ENCODE measurements at regions not wholly inside any gene's neighbourhood (a gene's known extent, or its start where the extent isn't known, plus 50 kb on each side); places are given as distances from the start of the nearest gene placed in this dataset.
"Not testable (repeated sequence)": the region's sequence is repeated elsewhere in the genome, so short reads cannot be mapped to it uniquely, and the experiment has no call there.

DNA sequence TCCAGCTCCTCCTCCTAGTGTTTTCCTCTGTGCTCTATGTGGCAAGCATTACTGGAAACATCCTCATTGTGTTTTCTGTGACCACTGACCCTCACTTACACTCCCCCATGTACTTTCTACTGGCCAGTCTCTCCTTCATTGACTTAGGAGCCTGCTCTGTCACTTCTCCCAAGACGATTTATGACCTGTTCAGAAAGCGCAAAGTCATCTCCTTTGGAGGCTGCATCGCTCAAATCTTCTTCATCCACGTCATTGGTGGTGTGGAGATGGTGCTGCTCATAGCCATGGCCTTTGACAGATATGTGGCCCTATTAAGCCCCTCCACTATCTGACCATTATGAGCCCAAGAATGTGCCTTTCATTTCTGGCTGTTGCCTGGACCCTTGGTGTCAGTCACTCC is 64.0 kb downstream of the OR4F15 start:
- H3K27ac ChIP-seq (ENCODE audit: insufficient read depth in 1 of 2, low read depth in 1 of 2, low read length in 2 of 2, poor library complexity in 1 of 2, severe bottlenecking in 2 of 2); CTCF ChIA-PET; DNase-seq; H3K27me3 ChIP-seq (replicated peaks in 2 of 5; ENCODE audit: control insufficient read depth in 4 of 5, insufficient read depth in 5 of 5, low read length in 4 of 5); H3K4me3 ChIP-seq (ENCODE audit: control insufficient read depth in 1 of 7, extremely low read depth in 1 of 7, insufficient read depth in 4 of 7, low read depth in 2 of 7, low read length in 6 of 7); H3K36me3 ChIP-seq (ENCODE audit: control insufficient read depth in 4 of 4, insufficient read depth in 4 of 4, low read length in 3 of 4); POLR2A ChIA-PET; H3K4me1 ChIP-seq (ENCODE audit: control extremely low read depth in 1 of 4, control insufficient read depth in 4 of 4, insufficient read depth in 4 of 4, low read length in 3 of 4); H3K9me3 ChIP-seq (ENCODE audit: control extremely low read depth in 1 of 5, control insufficient read depth in 4 of 5, insufficient read depth in 2 of 5, low read depth in 1 of 5, low read length in 4 of 5): not testable (repeated sequence)
- WGBS (ENCODE audit: insufficient coverage), result no CpG with 5 or more reads among the region's 4 CpGs

DNA sequence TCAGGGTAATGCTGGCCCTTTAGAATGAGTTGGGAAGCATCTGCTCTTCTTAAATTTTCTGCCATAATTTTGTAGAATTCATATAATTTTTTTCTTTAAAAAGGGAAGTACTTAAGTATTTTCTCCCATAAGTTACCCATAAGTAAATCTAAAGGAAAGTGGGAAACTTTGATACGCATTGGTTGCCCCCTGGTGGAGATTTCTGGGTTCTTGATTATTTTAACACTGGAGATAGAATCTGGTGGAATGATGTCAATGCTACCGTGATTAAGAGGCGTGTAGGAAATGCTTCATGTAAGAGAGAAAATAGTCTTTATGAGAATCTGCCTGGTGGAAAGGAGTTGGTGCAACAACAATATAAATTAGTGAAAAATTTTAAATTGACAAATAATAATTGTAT is 65.6 kb downstream of the OR4F15 start:
- H3K9me3 ChIP-seq (ENCODE audit: control extremely low read depth in 1 of 5, control insufficient read depth in 4 of 5, insufficient read depth in 2 of 5, low read depth in 1 of 5, low read length in 4 of 5); POLR2A ChIA-PET; H3K36me3 ChIP-seq (ENCODE audit: control insufficient read depth in 4 of 4, insufficient read depth in 4 of 4, low read length in 3 of 4); H3K27me3 ChIP-seq (replicated peaks in 2 of 5; ENCODE audit: control insufficient read depth in 4 of 5, insufficient read depth in 5 of 5, low read length in 4 of 5); H3K27ac ChIP-seq (ENCODE audit: insufficient read depth in 1 of 2, low read depth in 1 of 2, low read length in 2 of 2, poor library complexity in 1 of 2, severe bottlenecking in 2 of 2); H3K4me3 ChIP-seq (ENCODE audit: control insufficient read depth in 1 of 7, extremely low read depth in 1 of 7, insufficient read depth in 4 of 7, low read depth in 2 of 7, low read length in 6 of 7); H3K4me1 ChIP-seq (ENCODE audit: control extremely low read depth in 1 of 4, control insufficient read depth in 4 of 4, insufficient read depth in 4 of 4, low read length in 3 of 4); CTCF ChIA-PET: not testable (repeated sequence)
- DNase-seq, result peak in 2 of 3 donors; percentile 16 to 24
- no CpG with 5 or more reads among the region's 3 CpGs for WGBS (ENCODE audit: insufficient coverage)

DNA sequence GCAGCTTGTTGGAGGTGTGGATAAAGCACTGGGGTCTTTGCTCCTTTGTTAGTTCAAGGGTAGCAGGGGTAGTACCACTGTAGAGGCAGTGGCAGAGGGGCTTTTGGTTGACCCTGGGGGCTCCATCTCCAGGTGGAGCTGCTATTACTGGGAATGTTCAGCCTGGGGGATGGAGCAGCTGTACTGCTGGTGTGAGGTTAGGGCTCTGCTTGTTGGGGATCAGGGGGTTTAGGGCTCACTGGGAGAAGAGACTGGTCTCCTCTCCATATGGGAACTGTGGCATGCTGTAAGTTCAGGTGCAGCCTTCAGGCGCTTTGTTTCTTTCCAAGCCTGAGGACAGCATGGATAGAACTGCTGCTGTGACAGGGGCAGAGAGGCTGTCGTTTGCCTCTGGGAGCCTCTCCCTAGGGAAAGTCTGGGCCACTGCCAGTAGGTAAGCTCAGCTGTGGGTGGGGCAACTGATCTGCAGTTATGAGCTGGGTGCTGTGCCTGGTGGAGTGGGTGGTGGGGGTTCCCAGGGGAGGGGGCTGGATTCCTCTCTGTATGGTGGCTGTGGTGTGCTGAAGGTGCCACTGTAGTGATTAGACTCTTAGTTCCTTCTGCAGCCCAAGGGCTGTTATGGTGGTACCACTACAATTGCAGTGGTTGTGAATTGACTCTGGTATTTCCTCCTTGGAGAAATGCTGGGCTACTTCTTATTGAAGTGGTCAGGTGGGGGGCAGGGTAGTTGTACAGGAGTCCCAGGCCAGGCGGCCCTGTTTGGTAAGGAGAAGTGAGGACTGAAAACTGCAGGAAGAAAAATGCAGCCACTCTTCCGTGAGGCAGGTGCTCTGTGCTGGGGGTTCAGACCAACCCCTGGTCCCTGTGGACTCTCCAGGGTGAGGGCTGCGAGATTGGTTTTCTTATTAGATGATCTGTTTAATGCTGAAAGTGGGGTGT is 100.6 kb downstream of the OR4F15 start:
- CTCF ChIA-PET; H3K36me3 ChIP-seq (ENCODE audit: control insufficient read depth in 4 of 4, insufficient read depth in 4 of 4, low read length in 3 of 4); DNase-seq; H3K4me1 ChIP-seq (ENCODE audit: control extremely low read depth in 1 of 4, control insufficient read depth in 4 of 4, insufficient read depth in 4 of 4, low read length in 3 of 4); H3K27ac ChIP-seq (ENCODE audit: insufficient read depth in 1 of 2, low read depth in 1 of 2, low read length in 2 of 2, poor library complexity in 1 of 2, severe bottlenecking in 2 of 2); H3K4me3 ChIP-seq (ENCODE audit: control insufficient read depth in 1 of 7, extremely low read depth in 1 of 7, insufficient read depth in 4 of 7, low read depth in 2 of 7, low read length in 6 of 7); H3K27me3 ChIP-seq (replicated peaks in 2 of 5; ENCODE audit: control insufficient read depth in 4 of 5, insufficient read depth in 5 of 5, low read length in 4 of 5); H3K9me3 ChIP-seq (ENCODE audit: control extremely low read depth in 1 of 5, control insufficient read depth in 4 of 5, insufficient read depth in 2 of 5, low read depth in 1 of 5, low read length in 4 of 5); POLR2A ChIA-PET: not testable (repeated sequence)
- WGBS (ENCODE audit: insufficient coverage), result no CpG with 5 or more reads among the region's 5 CpGs

DNA sequence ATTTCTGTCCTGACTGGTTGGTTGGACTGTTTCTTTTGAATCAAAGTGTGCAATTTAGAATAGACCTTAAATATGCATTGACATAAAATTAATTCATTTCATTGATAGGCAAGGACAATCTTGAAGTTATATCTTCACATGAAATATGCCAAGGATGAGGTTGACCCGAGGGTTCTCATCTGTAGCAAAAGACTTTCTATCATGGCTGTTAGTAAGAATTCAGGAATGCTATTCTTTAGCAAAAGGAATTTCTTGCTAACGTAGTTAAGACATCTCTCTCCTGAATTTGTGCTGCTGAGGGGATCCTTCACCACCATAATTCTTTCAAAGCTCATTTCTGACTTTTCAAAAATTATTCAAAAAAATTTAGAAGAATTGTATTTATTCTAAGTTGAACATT is 112.6 kb downstream of the OR4F15 start:
- POLR2A ChIA-PET; H3K9me3 ChIP-seq (ENCODE audit: control extremely low read depth in 1 of 5, control insufficient read depth in 4 of 5, insufficient read depth in 2 of 5, low read depth in 1 of 5, low read length in 4 of 5); DNase-seq; H3K36me3 ChIP-seq (ENCODE audit: control insufficient read depth in 4 of 4, insufficient read depth in 4 of 4, low read length in 3 of 4); CTCF ChIA-PET; H3K27ac ChIP-seq (ENCODE audit: insufficient read depth in 1 of 2, low read depth in 1 of 2, low read length in 2 of 2, poor library complexity in 1 of 2, severe bottlenecking in 2 of 2); H3K4me1 ChIP-seq (ENCODE audit: control extremely low read depth in 1 of 4, control insufficient read depth in 4 of 4, insufficient read depth in 4 of 4, low read length in 3 of 4); H3K4me3 ChIP-seq (ENCODE audit: control insufficient read depth in 1 of 7, extremely low read depth in 1 of 7, insufficient read depth in 4 of 7, low read depth in 2 of 7, low read length in 6 of 7); H3K27me3 ChIP-seq (replicated peaks in 2 of 5; ENCODE audit: control insufficient read depth in 4 of 5, insufficient read depth in 5 of 5, low read length in 4 of 5): not testable (repeated sequence)
- WGBS (ENCODE audit: insufficient coverage), result no CpG with 5 or more reads among the region's 2 CpGs

DNA sequence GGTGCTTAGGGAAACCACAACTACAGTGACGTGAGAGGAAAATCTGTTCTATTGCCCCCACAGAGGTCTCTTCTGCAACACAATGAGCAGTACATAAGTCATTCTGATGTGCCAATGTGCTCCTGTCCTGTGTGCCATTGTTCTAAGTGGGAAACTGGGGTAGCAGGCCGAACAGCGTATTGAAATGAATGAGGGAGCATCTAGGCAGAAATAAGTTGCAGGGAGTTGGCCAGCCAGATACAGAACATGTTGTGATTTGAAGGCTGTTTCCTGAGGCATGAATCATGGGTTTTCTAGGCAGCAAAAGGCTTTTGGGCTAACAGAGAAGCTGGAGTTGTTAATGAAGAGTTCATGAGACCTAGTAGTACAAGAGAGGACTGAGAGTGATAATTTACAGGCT is 122.5 kb downstream of the OR4F15 start:
- CTCF ChIA-PET; H3K36me3 ChIP-seq (ENCODE audit: control insufficient read depth in 4 of 4, insufficient read depth in 4 of 4, low read length in 3 of 4); H3K4me3 ChIP-seq (ENCODE audit: control insufficient read depth in 1 of 7, extremely low read depth in 1 of 7, insufficient read depth in 4 of 7, low read depth in 2 of 7, low read length in 6 of 7); POLR2A ChIA-PET; H3K27me3 ChIP-seq (replicated peaks in 2 of 5; ENCODE audit: control insufficient read depth in 4 of 5, insufficient read depth in 5 of 5, low read length in 4 of 5); H3K4me1 ChIP-seq (ENCODE audit: control extremely low read depth in 1 of 4, control insufficient read depth in 4 of 4, insufficient read depth in 4 of 4, low read length in 3 of 4); H3K9me3 ChIP-seq (ENCODE audit: control extremely low read depth in 1 of 5, control insufficient read depth in 4 of 5, insufficient read depth in 2 of 5, low read depth in 1 of 5, low read length in 4 of 5); DNase-seq; H3K27ac ChIP-seq (ENCODE audit: insufficient read depth in 1 of 2, low read depth in 1 of 2, low read length in 2 of 2, poor library complexity in 1 of 2, severe bottlenecking in 2 of 2): not testable (repeated sequence)
- no CpG with 5 or more reads among the region's 3 CpGs for WGBS (ENCODE audit: insufficient coverage)

DNA sequence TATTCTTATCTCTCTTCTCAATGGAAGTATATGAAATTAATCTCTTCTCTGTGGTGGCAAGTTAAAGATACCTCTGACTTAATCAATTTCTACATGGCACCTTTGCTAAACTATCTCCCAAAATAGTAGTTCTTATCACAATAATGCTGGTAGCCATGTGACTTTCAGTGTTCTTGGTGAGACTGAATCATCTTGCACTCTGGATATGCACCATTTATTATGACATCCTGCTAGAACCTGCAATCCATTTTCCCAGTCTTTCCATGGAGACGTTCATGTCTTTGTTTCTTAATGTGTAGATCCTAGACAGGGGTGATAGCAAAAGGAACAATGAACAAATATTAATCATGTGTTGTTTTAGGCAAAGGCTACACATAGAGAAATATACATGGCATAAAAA is 125.4 kb downstream of the OR4F15 start:
- H3K4me3 ChIP-seq (ENCODE audit: control insufficient read depth in 1 of 7, extremely low read depth in 1 of 7, insufficient read depth in 4 of 7, low read depth in 2 of 7, low read length in 6 of 7); H3K27ac ChIP-seq (ENCODE audit: insufficient read depth in 1 of 2, low read depth in 1 of 2, low read length in 2 of 2, poor library complexity in 1 of 2, severe bottlenecking in 2 of 2); DNase-seq; H3K4me1 ChIP-seq (ENCODE audit: control extremely low read depth in 1 of 4, control insufficient read depth in 4 of 4, insufficient read depth in 4 of 4, low read length in 3 of 4); POLR2A ChIA-PET; H3K27me3 ChIP-seq (replicated peaks in 2 of 5; ENCODE audit: control insufficient read depth in 4 of 5, insufficient read depth in 5 of 5, low read length in 4 of 5); H3K9me3 ChIP-seq (ENCODE audit: control extremely low read depth in 1 of 5, control insufficient read depth in 4 of 5, insufficient read depth in 2 of 5, low read depth in 1 of 5, low read length in 4 of 5); H3K36me3 ChIP-seq (ENCODE audit: control insufficient read depth in 4 of 4, insufficient read depth in 4 of 4, low read length in 3 of 4); CTCF ChIA-PET: not testable (repeated sequence)
- WGBS (ENCODE audit: insufficient coverage), result no CpG with 5 or more reads among the region's 1 CpG

DNA sequence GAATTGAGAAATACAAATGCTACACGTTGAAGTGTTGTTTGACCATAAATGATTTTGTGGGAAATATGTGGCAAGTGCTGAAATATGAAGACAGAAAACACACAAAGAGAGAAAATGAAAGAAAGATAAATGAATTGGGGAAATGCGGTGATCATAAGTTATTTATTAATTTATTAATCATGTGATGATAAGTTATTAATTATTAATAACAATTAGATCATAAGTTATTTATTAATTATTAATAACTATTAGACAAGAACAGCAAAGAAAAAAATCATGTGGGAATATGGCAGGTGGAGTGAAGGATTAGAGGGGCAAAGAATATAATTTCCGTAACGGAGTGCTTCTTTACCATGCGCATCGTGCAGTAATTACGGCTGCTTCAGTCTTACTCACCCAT is 126.6 kb downstream of the OR4F15 start:
- CTCF ChIA-PET, result not testable (repeated sequence)

More for the DNA sequence above, 126.6 kb downstream of the OR4F15 start:
- no CpG with 5 or more reads among the region's 7 CpGs for WGBS (ENCODE audit: insufficient coverage)
- POLR2A ChIA-PET; H3K4me1 ChIP-seq (ENCODE audit: control extremely low read depth in 1 of 4, control insufficient read depth in 4 of 4, insufficient read depth in 4 of 4, low read length in 3 of 4); H3K27me3 ChIP-seq (replicated peaks in 2 of 5; ENCODE audit: control insufficient read depth in 4 of 5, insufficient read depth in 5 of 5, low read length in 4 of 5); H3K4me3 ChIP-seq (ENCODE audit: control insufficient read depth in 1 of 7, extremely low read depth in 1 of 7, insufficient read depth in 4 of 7, low read depth in 2 of 7, low read length in 6 of 7); H3K27ac ChIP-seq (ENCODE audit: insufficient read depth in 1 of 2, low read depth in 1 of 2, low read length in 2 of 2, poor library complexity in 1 of 2, severe bottlenecking in 2 of 2); H3K36me3 ChIP-seq (ENCODE audit: control insufficient read depth in 4 of 4, insufficient read depth in 4 of 4, low read length in 3 of 4); DNase-seq; H3K9me3 ChIP-seq (ENCODE audit: control extremely low read depth in 1 of 5, control insufficient read depth in 4 of 5, insufficient read depth in 2 of 5, low read depth in 1 of 5, low read length in 4 of 5): not testable (repeated sequence)
